ENCODE measurements at regions not wholly inside any gene's neighbourhood (a gene's known extent, or its start where the extent isn't known, plus 50 kb on each side); places are given as distances from the start of the nearest gene placed in this dataset.

DNA sequence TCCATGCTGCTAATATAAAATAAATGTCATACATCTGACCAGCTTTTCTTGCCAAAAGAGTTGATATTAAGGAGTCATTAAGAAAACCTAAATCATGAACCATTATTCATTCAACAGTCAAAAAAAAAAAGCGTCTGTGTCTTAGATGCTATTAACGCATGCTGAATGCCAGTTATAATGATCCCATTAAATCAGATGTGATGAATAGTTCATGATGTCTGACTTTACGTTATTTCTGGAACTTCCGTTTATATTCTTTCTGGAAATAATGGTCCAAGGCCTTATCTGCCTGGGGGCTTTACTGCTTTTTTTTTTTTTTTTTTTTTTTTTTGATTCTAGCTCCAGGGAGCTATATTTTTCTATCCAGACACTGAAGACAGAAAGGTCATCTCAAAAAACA lies 877.1 kb downstream of the HACE1 start:
- H3K9me3 ChIP-seq (ENCODE audit: insufficient read depth, low read length): no peaks in the 10 kb centered on the region
- H3K4me3 ChIP-seq (ENCODE audit: insufficient read length, low read depth): no peak overlapping the region
- no peaks in the 10 kb centered on the region for H3K27me3 ChIP-seq (ENCODE audit: insufficient read depth, insufficient read length)
- TF ChIP-seq ZNF274 (IDR thresholded peaks at IDR 0.05; ENCODE audit: low read depth, low read length): no peak
- TF ChIP-seq YY1 (IDR thresholded peaks at IDR 0.05; ENCODE audit: insufficient read depth, insufficient read length): no peak
- TF ChIP-seq SUZ12 (IDR thresholded peaks at IDR 0.05; ENCODE audit: extremely low read depth, insufficient read depth, insufficient read length): no peak
- H3K4me1 ChIP-seq (ENCODE audit: insufficient read depth, insufficient read length): no peaks in the 10 kb centered on the region
- no peak for DNase-seq (ENCODE audit: low read depth, low spot score)
- no peak overlapping the region for H3K9ac ChIP-seq (ENCODE audit: insufficient read length, low read depth)
- no peaks in the 10 kb centered on the region for H3K36me3 ChIP-seq (ENCODE audit: insufficient read depth, insufficient read length, low read length)

DNA sequence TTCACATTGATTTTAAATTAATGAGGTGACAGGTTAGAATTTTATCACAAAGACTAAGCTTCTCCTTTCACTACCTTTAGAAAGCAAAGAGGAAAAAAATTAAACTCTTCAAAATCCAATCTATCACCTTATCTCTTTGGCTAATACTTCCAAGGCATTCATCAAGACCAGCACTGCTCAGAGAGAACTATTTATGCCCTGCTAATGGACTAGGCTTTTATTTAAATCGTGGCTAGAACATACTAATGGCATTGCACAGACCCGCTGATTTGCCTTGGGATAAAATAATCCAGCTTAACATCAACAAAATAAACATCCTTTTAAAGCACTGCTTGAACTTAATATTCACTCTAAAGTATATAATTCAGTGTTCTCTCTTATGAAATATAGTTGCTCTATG lies 880.4 kb downstream of the HACE1 start:
- H3K4me1 ChIP-seq (ENCODE audit: insufficient read depth, insufficient read length): no peaks in the 10 kb centered on the region

DNA sequence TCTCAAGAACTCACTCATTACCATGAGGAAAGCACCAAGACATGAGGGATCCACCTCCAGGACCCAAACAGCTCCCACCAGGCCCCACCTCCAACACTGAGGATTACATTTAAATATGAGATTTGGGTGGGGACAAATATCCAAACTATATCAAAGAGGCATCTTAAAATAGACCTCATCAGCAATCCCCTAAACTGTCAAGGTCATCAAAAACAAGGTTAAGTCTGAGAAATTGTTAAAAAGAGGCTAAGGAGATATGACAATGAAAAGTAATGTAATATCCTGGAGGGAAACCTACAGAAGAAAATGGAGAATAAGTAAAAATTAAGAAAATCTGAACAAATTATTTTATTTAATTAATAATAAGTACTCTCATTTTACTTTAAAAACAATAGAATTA lies 922.3 kb downstream of the HACE1 start:
- Histone ChIP-seq H3K9me3 (ENCODE audit: insufficient read depth, low read length) (no peaks in the 10 kb centered on the region), H3K4me3 (ENCODE audit: insufficient read length, low read depth) (no peak overlapping the region), H3K36me3 (ENCODE audit: insufficient read depth, insufficient read length, low read length) (no peaks in the 10 kb centered on the region), H3K27me3 (ENCODE audit: insufficient read depth, insufficient read length) (no peaks in the 10 kb centered on the region), H3K4me1 (ENCODE audit: insufficient read depth, insufficient read length) (no peaks in the 10 kb centered on the region), H3K9ac (ENCODE audit: insufficient read length, low read depth) (no peak overlapping the region)
- no peak for DNase-seq (ENCODE audit: low read depth, low spot score)
- TF ChIP-seq ZNF274 (IDR thresholded peaks at IDR 0.05; ENCODE audit: low read depth, low read length) (no peak), YY1 (IDR thresholded peaks at IDR 0.05; ENCODE audit: insufficient read depth, insufficient read length) (no peak), SUZ12 (IDR thresholded peaks at IDR 0.05; ENCODE audit: extremely low read depth, insufficient read depth, insufficient read length) (no peak)

More for the DNA sequence above, 880.4 kb downstream of the HACE1 start:
- TF ChIP-seq ZNF274 (IDR thresholded peaks at IDR 0.05; ENCODE audit: low read depth, low read length) (no peak), SUZ12 (IDR thresholded peaks at IDR 0.05; ENCODE audit: extremely low read depth, insufficient read depth, insufficient read length) (no peak), YY1 (IDR thresholded peaks at IDR 0.05; ENCODE audit: insufficient read depth, insufficient read length) (no peak)
- H3K27me3 ChIP-seq (ENCODE audit: insufficient read depth, insufficient read length): no peaks in the 10 kb centered on the region
- no peak for DNase-seq (ENCODE audit: low read depth, low spot score)
- H3K36me3 ChIP-seq (ENCODE audit: insufficient read depth, insufficient read length, low read length): no peaks in the 10 kb centered on the region
- no peak overlapping the region for H3K9ac ChIP-seq (ENCODE audit: insufficient read length, low read depth)
- H3K4me3 ChIP-seq (ENCODE audit: insufficient read length, low read depth): no peak overlapping the region
- H3K9me3 ChIP-seq (ENCODE audit: insufficient read depth, low read length): no peaks in the 10 kb centered on the region

DNA sequence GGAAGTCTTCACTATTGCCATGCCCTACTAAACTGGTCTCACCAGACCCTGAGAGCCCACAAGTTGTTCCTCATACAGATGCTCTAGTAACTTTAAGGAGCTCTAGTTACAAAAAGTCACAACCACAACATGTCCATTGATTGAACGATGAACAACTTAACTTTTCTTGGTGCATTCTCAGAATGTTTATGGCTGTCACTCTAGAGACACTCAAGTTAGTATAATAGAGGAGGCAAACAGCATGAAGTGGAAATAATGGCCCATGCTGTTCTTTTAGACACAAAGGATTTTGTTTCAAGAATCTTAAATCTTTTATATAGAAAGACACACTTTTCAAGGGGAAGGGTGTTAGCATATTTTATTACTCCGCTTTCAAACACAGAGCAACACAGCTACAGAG lies 934.4 kb downstream of the HACE1 start:
- Histone ChIP-seq H3K9me3 (ENCODE audit: insufficient read depth, low read length) (no peaks in the 10 kb centered on the region), H3K27me3 (ENCODE audit: insufficient read depth, insufficient read length) (no peaks in the 10 kb centered on the region), H3K4me1 (ENCODE audit: insufficient read depth, insufficient read length) (no peaks in the 10 kb centered on the region), H3K9ac (ENCODE audit: insufficient read length, low read depth) (no peak overlapping the region), H3K36me3 (ENCODE audit: insufficient read depth, insufficient read length, low read length) (no peaks in the 10 kb centered on the region), H3K4me3 (ENCODE audit: insufficient read length, low read depth) (no peak overlapping the region)
- DNase-seq (ENCODE audit: low read depth, low spot score): no peak
- TF ChIP-seq SUZ12 (IDR thresholded peaks at IDR 0.05; ENCODE audit: extremely low read depth, insufficient read depth, insufficient read length) (no peak), YY1 (IDR thresholded peaks at IDR 0.05; ENCODE audit: insufficient read depth, insufficient read length) (no peak), ZNF274 (IDR thresholded peaks at IDR 0.05; ENCODE audit: low read depth, low read length) (no peak)

- H3K4me1 ChIP-seq (ENCODE audit: insufficient read depth, insufficient read length): no peaks in the 10 kb centered on the region
- H3K27me3 ChIP-seq (ENCODE audit: insufficient read depth, insufficient read length): no peaks in the 10 kb centered on the region
- no peak for DNase-seq (ENCODE audit: low read depth, low spot score)
- no peaks in the 10 kb centered on the region for H3K36me3 ChIP-seq (ENCODE audit: insufficient read depth, insufficient read length, low read length)
- H3K9ac ChIP-seq (ENCODE audit: insufficient read length, low read depth): no peak overlapping the region
- TF ChIP-seq YY1 (IDR thresholded peaks at IDR 0.05; ENCODE audit: insufficient read depth, insufficient read length) (no peak), SUZ12 (IDR thresholded peaks at IDR 0.05; ENCODE audit: extremely low read depth, insufficient read depth, insufficient read length) (no peak), ZNF274 (IDR thresholded peaks at IDR 0.05; ENCODE audit: low read depth, low read length) (no peak)
- H3K9me3 ChIP-seq (ENCODE audit: insufficient read depth, low read length): no peaks in the 10 kb centered on the region
- H3K4me3 ChIP-seq (ENCODE audit: insufficient read length, low read depth): no peak overlapping the region
These were observed 949.7 kb downstream of the HACE1 start for GRCh38 chr6:103910018-103910417.

DNA sequence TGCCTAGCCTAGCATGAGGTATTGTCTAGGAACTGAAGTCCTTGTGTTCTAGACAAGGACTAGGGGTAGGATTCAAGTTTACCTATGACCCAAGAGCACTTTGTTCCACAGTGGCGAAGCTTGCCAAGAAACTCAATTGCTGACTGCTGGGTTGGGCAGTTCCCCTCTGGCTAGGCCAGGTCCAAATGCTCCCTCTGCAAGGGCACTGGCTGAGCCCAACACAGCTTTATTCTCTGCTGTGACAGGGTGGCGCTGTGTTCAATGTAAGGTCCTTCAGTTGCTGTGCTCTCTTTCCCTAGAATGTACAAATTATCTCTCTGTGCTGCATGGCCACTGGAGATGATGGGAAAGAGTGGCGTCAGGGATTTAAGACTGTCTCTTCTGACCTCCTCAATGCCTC lies 950.8 kb downstream of the HACE1 start:
- TF ChIP-seq YY1 (IDR thresholded peaks at IDR 0.05; ENCODE audit: insufficient read depth, insufficient read length) (no peak), ZNF274 (IDR thresholded peaks at IDR 0.05; ENCODE audit: low read depth, low read length) (no peak), SUZ12 (IDR thresholded peaks at IDR 0.05; ENCODE audit: extremely low read depth, insufficient read depth, insufficient read length) (no peak)
- no peaks in the 10 kb centered on the region for H3K36me3 ChIP-seq (ENCODE audit: insufficient read depth, insufficient read length, low read length)
- H3K9ac ChIP-seq (ENCODE audit: insufficient read length, low read depth): no peak overlapping the region
- no peak for DNase-seq (ENCODE audit: low read depth, low spot score)
- no peaks in the 10 kb centered on the region for H3K9me3 ChIP-seq (ENCODE audit: insufficient read depth, low read length)
- no peak overlapping the region for H3K4me3 ChIP-seq (ENCODE audit: insufficient read length, low read depth)
- H3K4me1 ChIP-seq (ENCODE audit: insufficient read depth, insufficient read length): no peaks in the 10 kb centered on the region
- H3K27me3 ChIP-seq (ENCODE audit: insufficient read depth, insufficient read length): no peaks in the 10 kb centered on the region

- no peak overlapping the region for H3K9ac ChIP-seq (ENCODE audit: insufficient read length, low read depth)
- no peaks in the 10 kb centered on the region for H3K4me1 ChIP-seq (ENCODE audit: insufficient read depth, insufficient read length)
- TF ChIP-seq ZNF274 (IDR thresholded peaks at IDR 0.05; ENCODE audit: low read depth, low read length) (no peak), SUZ12 (IDR thresholded peaks at IDR 0.05; ENCODE audit: extremely low read depth, insufficient read depth, insufficient read length) (no peak), YY1 (IDR thresholded peaks at IDR 0.05; ENCODE audit: insufficient read depth, insufficient read length) (no peak)
- no peaks in the 10 kb centered on the region for H3K9me3 ChIP-seq (ENCODE audit: insufficient read depth, low read length)
- no peak for DNase-seq (ENCODE audit: low read depth, low spot score)
- no peak overlapping the region for H3K4me3 ChIP-seq (ENCODE audit: insufficient read length, low read depth)
- H3K36me3 ChIP-seq (ENCODE audit: insufficient read depth, insufficient read length, low read length): no peaks in the 10 kb centered on the region
- H3K27me3 ChIP-seq (ENCODE audit: insufficient read depth, insufficient read length): no peaks in the 10 kb centered on the region
These were observed 964.6 kb downstream of the HACE1 start for GRCh38 chr6:103895136-103895535.
